HG02885 (cell line): ENCODE measurements at regions not wholly inside any gene's neighbourhood (a gene's known extent, or its start where the extent isn't known, plus 50 kb on each side); places are given as distances from the start of the nearest gene placed in this dataset.

Experiments used
- ATAC-seq: cut with Tn5 transposase; IDR thresholded peaks from one replicate; pipeline ENCODE4 v1.9.1; 2021; ENCODE audit warnings: mild to moderate bottlenecking; ENCODE audit not compliant: unreplicated experiment, poor library complexity

- no peak for ATAC-seq
Observed at GRCh38 chr5:61680247-61680646, 348.2 kb downstream of the ZSWIM6 start.

GRCh38 chr5:61683148-61683547, 351.1 kb downstream of the ZSWIM6 start:
- no peak for ATAC-seq

DNA sequence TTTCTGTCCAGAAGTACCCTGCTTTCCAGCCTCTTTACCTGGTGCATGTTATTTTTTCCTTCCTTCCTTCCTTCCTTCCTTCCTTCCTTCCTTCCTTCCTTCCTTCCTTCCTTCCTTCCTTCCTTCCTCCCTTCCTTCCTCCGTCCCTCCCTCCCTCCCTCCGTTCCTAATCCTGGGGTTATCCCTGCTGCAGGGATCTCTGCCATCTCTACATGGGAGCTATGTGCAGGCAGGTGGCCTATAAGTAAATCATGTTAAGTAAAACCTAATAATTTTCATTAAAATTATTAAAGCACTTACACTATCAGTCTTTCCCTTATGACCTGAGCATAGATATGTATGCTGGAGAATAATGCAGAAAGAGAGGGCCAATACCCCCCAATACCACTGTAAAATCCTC, 351.9 kb downstream of the ZSWIM6 start:
- ATAC-seq: no peak

DNA sequence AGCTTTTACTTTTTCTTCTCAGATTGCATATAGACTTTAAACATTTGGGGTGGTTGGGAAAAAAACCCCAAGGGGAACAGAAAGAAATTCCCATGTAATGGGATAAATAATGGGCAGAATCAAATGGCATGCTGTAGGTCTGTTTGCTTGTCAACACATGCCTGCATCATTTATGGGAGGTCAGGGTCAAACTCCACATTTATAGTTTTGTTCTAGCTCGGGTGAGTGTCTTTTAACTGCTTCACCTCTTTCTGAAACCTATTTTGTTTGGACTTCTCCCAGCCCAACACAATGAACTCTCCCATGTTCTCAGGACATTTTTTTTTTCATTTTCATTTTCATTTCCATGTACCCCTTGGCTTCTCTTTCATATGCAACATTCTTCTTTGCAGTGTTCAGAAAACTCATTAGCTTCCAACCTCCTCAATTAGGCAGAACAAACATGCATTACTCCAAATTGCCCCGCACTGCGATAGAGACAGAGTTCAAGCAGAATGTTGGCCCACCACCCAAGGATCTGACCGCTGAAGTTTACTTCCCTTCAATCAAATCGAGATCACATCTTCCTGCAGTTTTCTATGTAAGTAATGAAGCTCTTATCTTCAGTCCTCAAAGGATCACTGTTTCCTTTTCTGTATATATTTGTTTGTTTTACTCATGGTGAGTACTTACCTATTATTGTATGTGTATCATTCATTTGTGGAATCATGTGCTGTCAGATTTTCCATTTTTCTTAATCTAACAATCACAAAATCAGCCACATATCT, 354.6 kb downstream of the ZSWIM6 start:
- ATAC-seq: no peak

DNA sequence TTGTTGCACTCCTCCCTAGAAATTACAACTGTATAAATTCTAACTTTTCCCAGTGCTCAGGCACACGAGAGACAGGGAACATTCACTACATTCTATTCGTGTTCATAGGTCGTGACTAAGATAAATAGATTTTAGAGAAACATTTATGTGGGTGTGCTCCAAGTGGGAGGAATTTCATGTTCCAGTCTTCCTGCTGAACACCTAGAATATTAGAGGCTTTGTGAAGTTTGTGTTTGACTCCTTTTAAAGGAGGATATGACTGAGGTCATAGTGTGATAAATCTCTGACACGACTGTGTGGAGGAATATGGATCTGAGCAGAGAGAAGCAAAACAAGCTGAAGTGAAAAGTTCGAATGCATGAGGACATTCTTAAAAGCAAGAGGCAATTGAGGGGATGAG, 355.3 kb downstream of the ZSWIM6 start:
- no peak for ATAC-seq

GRCh38 chr5:61689153-61689846, 357.2 kb downstream of the ZSWIM6 start:
- ATAC-seq: no peak

- ATAC-seq: no peak
Observed at GRCh38 chr5:61697809-61698558, 365.9 kb downstream of the ZSWIM6 start.

DNA sequence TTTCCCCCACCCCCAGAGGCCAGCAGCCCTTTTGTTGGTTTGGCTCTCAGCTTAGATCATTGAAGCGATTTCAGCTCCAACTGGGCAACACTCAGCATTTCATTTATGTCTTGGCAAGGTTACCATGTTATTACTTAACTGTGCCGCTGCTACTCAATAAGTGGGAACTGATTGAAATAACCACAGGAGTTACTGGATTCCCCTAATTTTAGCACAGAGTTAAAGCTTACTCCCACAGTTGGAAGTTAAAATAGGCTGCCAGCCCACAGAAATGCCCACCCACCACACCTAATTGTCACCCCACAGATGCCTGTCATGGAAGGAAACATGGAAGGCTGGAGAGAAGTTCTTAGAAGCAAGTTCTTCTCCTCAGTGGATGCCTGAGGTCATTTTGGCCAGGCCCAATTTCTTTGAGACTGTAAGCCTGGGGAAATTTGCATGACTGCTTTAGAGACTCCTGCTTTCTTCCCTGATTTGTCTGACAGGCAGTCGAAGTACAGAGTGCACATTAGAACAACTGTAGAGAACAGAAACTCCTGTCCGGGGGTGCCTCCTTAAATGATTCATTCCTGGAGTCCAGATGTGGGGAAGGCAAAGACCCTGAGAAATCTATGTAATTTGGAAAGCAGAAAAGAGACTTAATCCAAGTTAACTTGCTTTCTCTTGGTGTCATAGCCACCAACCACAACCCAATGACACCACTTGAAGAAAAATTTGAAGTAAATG, 370.0 kb downstream of the ZSWIM6 start:
- peak; percentile 70 for ATAC-seq

DNA sequence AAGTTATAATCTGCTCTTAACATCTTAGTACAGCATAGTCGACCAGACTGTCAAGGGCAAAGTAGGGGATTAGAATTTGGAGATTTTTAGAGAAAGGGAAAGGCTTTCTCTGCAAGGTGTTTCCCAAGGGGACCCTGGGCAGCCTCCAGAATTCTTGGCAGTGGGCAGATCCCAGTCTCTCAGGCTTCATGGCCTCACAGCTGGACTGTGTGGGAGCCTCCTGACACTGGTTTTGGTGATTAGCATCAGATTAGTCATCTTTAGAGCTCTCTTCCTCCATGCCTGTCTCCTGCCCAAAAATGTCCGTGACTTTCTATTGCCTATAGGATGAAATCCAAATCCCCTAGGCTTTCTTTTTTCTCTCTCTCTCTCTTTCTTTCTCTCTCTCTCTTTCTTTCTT, 370.7 kb downstream of the ZSWIM6 start:
- ATAC-seq: peak; percentile 16

DNA sequence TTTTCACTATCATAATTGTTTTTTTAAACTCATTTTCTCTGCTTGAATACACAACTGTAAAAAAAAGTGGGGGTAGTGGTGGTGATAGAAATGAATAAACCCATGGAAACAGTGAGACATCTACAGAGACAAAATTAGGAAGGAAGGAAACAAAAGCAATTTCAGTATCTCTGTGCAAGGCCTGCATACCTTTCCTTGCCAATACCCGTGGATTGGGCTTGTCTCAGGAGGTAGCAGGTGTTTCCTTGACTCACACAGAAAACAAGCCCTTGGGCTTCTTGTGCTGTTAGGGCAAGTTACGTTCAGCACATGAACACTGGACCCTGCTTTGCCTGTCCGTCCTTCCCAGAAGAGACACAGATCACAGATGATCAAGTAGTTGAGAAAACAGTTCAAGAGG, 372.2 kb downstream of the ZSWIM6 start:
- ATAC-seq: peak; percentile 47

- no peak for ATAC-seq
Observed at GRCh38 chr5:61706751-61707150, 374.7 kb downstream of the ZSWIM6 start.

- no peak for ATAC-seq
Observed at GRCh38 chr5:61719124-61719523, 387.1 kb downstream of the ZSWIM6 start.

DNA sequence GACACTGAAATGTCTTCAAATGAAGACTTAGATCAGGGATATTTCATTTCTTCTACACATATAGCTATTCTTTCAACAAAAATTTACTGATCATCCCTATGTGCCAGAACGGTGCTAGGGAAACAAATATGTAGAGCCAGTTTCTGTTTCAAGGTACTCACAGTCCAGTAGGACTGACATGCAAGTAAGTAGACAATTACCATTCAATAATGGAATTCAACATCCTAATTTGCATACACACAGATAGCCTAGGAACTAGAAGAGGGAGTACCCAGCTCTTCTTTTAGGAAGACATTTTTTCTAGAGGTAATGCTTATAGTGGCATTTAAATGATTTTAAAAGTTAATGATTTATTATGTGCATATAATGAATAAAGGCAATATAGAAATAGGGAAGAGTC, 388.8 kb downstream of the ZSWIM6 start:
- ATAC-seq: no peak

DNA sequence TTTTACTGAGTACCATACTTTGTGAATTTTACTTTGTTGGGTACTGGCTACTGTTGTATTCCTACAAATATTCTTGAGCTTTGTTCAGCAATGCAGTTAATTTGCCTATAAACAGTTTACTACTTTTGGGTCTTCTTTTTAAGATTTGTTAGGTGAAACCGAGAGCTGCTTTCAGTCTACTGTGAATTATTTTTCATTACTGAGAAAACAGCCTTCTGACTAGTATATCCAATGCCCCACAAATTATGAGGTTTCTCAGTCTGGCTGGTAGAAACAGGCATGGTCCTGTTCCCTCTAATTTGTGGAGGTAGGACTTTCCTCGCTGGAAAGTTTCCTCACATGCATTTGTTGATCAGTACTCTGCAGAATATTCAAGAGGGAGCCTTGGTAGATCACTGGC, 392.0 kb downstream of the ZSWIM6 start:
- ATAC-seq: no peak

GRCh38 chr5:61728287-61728686, 396.2 kb downstream of the ZSWIM6 start:
- ATAC-seq: no peak

GRCh38 chr5:61730866-61731265, 398.8 kb downstream of the ZSWIM6 start:
- no peak for ATAC-seq

DNA sequence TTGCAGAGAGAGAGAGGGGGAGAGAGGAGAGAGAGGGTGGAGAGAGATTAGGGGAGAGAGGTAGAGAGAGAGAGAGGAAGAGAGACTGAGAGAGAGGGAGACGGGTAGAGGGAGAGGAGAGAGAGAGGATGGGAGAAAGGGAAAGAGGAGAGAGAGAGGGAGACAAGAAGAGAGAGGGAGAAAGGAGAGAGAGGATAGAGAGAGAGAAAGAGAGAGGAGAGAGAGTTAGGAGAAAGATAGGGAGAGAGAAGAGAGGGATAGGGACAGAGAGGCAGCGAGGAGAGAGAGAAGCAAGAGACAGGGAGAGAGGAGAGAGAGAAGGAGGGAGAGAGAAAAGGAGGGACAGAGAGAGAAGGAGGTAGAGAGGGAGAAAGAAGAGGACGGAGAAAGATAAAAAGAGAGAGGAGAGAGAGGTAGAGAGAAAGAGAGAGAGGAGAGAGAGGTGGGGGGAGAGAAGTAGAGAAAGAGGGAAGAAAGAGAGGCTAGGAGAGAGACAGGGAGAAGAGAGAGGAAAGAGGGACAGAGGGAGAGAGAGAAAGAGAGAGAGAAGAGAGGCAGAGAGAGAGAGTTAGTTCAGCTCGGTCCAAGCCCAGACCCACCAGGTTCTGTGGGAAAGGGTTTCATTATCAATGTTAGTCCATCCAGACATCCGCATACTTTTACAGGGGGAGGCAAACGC, 399.3 kb downstream of the ZSWIM6 start:
- ATAC-seq: no peak

GRCh38 chr5:61731946-61732314, 399.9 kb downstream of the ZSWIM6 start:
- ATAC-seq: no peak

DNA sequence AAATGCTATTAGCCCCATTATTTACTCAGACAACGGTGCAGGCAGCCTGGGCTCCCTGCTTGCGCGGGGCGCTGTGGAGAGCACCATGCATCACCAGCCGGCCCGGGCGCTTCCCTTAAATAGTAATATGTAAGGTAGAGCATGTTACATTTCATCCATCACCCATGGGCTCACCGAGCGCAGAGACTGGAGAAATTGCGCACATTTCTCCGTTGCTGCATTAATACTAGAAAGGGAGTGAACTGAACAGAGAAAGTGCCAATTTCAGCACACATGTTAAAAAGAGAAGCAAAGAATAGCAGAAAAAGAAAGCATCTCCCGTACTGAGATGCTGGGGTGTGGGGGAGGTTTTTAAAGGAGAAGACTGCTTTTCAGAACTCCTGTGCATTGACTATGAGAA, 400.3 kb downstream of the ZSWIM6 start:
- no peak for ATAC-seq

GRCh38 chr5:61732796-61733195, 400.7 kb downstream of the ZSWIM6 start:
- ATAC-seq: no peak
